HG02970 (cell line): ENCODE measurements at regions not wholly inside any gene's neighbourhood (a gene's known extent, or its start where the extent isn't known, plus 50 kb on each side); places are given as distances from the start of the nearest gene placed in this dataset.

Experiments used
- ATAC-seq: cut with Tn5 transposase; IDR thresholded peaks from one replicate; pipeline ENCODE4 v1.9.1; 2021; ENCODE audit warnings: mild to moderate bottlenecking, moderate library complexity, moderate number of reproducible peaks; ENCODE audit not compliant: unreplicated experiment, low FRiP score

- no peak for ATAC-seq
These were observed 255.6 kb downstream of the DCDC2C start for GRCh38 chr2:3958969-3959368.

DNA sequence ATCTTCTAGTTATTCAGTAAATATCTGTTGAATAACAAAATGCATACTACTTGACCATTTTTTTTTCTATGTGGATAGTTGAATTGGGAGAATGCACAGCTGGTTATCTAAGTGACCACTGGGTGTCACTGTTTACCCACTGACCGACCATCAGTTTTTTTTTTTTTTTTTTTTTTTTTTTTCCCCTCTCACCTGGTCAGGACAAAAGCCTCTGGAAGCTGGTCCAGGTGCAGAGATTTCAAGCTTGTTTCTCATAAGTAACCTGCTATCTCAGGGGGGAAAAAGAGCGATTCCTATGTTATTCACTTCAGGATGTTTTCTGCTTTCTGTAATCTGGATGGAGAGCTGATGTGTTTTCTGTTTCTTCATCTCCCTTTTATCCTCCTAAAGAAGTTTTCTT lies 256.0 kb downstream of the DCDC2C start:
- no peak for ATAC-seq

- no peak for ATAC-seq
These were observed 256.7 kb downstream of the DCDC2C start for GRCh38 chr2:3960106-3960505.

- no peak for ATAC-seq
These were observed 259.3 kb downstream of the DCDC2C start for GRCh38 chr2:3962719-3963118.

DNA sequence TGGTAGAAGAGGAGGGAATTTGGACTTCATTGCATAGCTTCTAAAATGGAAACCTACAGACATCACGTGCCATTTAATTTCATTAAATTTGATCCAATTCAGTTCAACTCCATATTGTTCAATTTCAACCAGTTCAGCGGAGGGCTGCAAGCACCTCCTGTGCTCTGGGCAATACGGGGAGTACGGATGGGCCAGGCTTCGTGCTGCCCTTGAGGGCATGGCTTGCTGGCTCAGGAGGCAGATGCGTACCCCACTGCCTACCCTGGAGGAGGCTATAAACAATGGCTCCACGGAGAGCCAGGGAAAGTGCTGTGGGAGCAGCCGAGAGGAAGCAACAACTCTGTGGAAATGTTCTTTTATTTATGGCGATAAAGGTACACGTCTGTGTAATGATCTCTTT lies 261.8 kb downstream of the DCDC2C start:
- ATAC-seq, result no peak

- no peak for ATAC-seq
These were observed 262.6 kb downstream of the DCDC2C start for GRCh38 chr2:3965953-3966352.

DNA sequence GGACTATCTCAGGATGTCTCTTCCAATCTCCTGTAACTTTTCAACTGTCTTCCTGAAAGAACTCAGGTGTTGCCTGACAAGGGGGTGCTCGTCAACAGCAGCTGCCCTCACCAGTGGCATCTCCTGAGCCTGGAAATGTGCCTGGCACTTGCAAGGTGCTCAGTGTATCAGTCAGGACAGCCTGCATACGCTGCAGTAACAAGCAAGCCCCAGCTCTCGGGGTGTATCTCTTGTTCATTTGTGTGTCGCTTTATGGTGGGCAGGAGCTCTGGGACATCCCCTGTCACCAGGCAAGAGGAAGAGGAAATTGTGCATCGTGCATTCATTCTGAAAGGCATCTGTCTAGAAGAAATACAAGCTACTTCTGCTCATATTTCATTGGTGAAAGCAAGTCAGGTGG lies 263.1 kb downstream of the DCDC2C start:
- ATAC-seq, result no peak

DNA sequence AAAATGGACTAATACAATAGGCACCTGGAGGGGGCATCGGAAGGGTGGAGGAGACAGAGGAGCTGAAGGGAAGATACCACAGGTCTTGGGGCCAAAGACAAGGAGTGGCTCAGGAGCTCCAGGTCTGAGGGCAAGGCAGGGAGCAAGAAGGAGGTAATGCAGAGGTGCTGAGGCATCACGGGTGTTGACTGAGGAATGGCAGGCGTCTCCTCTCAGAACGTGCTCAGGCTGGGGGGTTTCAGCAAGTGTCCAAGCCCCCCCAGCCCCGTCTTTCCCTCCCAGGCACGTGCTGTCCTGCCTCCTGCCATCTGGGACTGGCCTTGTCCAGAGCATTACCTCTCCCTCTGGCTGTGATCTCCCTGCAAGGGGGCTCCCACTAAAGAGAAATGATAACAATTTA lies 265.4 kb downstream of the DCDC2C start:
- ATAC-seq, result no peak

- no peak for ATAC-seq
These were observed 267.6 kb downstream of the DCDC2C start for GRCh38 chr2:3970791-3971651.

- ATAC-seq, result no peak
These were observed 268.3 kb downstream of the DCDC2C start for GRCh38 chr2:3971652-3972192.

GRCh38 chr2:3972377-3972776 lies 269.0 kb downstream of the DCDC2C start:
- ATAC-seq, result no peak

DNA sequence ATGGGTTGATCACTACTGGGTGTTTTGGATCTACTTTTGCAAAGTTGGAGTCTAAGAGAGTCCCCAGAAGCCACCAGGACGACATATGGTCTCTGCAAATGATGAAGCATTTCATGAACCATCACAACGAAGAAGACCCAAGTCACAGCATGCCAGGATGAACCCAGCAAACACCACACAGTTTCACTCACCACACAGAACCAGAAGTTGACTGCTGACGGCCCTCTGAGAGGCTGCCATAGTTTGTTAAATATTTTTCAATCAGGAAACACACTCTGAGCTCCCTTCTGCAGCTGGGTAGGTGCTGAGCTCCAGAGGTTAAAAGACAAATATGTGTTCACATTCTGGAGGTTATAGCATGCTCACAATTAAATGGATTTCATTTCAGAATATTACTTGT lies 271.4 kb downstream of the DCDC2C start:
- no peak for ATAC-seq

DNA sequence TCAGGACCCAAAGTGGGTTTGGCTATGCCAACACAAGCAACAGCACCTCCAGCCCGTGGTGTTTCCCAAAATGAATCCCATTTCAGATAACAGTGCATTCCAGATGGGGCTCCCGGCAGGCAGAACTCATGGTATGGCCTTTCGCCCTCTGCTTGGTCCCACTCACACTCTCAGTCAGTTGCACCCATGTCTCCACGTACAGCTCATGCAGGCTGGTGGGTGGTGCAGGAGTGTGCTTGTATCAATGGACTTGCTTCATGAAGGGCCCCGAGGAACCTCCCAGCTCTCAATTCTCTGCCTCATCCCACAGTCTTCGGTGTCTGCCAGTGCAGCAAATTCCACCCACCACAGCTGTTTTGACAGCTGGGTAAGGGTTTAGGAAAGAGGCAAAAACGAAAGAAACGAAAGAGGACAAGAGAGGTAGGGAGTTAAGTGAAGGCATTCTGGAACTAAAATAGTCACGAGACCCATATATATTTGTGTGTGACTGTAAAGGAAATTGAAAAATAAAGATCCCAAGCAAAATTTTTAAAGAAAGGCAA lies 278.1 kb downstream of the DCDC2C start:
- ATAC-seq, result no peak

DNA sequence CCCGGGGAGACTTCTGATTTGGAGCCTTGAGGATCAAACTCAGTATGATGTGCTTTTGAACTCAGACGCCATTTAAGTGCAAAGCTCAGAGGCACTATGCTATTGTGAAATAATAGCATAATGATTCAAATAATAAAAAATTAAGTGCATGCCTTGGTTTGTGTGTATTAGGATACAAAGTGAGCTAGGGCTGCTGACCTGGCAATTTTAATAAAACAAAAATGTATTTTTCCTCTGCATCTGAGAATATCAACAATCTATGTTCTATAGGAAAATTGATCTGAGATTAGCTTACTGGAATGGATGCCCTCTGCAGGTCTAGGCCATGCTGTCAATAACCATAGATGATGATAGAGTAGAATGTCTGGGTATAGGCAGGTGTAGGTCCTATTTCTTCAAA lies 278.8 kb downstream of the DCDC2C start:
- no peak for ATAC-seq

DNA sequence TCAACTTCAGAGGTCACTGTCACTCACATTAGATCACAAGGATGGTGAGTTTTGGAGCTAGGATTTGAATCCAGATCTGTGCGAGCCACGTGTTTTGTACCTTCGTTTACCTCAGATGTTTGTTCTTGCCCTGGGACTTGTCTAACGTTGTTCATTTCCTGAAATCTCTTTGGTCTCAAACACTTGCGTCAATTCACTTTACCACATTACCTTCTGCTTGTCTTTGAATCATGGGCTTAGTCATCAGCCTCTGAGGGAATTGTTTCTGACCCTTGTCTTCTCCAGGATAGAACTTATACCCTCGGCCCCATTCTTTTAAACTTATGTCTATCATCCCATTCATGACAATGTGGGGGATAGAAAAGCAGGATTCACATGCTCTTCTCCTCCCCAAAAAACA lies 282.7 kb downstream of the DCDC2C start:
- ATAC-seq, result no peak

DNA sequence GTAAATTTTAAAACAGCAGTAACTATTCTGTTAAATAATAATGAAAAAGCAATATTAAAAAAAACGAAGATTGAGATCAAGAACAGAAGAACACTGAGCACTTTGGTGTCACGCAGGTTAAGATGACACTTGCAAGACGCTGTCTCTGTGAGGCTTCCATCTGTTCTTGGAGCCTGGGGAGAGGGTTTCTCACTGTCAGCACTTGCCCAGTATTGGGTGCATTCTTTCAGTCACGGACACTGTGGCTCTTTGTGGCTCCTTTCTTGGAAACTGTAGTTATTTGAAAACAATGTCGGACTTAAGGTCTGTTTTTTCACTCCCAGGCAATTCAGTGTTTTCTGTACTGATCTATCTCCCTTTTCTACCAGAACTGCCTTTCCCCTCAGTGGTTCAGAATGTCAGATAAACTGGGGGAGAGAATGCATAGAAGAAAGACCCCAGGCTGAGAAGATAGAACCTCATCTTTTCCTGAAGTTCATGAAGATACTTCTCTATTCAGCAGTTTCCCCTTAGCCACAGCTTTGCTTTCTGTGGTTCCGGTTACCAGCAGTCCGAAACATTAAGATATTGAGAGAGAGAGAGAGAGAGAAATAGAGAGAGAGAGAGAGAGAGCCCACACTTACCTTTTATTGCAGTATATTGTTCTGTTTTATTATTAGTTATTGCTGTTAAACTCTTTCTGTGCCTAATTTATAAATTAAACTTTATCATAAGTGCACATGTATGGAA lies 283.3 kb downstream of the DCDC2C start:
- ATAC-seq, result no peak

DNA sequence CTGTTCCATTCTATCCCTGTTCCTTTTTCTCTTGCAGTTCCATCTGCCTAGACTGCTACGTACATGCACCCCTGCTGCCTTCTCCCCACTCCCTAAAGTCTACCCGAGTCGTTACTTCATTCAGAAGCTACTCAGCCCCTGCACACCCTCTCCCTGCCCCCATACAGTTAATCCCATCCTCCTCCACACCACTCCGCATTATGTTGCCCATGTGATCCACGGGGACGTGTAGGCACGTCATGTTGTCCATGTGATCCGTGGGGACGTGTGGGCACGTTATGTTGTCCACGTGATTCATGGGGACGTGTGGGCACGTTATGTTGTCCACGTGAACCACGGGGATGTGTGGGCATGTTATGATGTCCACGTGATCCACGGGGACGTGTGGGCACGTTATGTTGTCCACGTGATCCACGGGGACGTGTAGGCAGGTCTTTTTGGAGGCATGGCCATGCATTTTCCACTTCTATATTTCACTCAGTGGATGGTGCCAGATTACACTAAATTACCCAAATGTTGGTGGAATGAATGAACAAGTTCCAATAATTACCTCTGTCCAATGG lies 299.5 kb downstream of the DCDC2C start:
- ATAC-seq, result no peak

DNA sequence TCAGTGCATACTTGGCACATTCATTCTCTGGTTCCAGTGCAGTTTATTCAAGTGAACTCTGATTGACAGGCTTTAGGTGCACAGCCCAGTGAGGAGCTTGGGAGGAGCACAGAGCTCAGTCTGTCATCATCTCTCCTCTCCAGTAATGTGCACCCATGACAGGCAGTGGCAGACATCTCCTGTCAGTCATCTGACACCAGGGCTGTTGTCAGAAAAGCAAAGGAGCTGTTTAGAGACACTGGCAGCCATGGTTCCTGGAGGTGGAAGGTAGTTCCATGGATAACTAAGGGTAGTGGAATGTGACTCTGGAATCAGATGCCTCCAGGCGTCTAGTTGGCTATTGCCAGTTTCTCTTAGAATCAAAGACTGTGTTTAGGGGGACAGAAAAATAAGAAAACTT lies 308.8 kb downstream of the DCDC2C start:
- no peak for ATAC-seq

DNA sequence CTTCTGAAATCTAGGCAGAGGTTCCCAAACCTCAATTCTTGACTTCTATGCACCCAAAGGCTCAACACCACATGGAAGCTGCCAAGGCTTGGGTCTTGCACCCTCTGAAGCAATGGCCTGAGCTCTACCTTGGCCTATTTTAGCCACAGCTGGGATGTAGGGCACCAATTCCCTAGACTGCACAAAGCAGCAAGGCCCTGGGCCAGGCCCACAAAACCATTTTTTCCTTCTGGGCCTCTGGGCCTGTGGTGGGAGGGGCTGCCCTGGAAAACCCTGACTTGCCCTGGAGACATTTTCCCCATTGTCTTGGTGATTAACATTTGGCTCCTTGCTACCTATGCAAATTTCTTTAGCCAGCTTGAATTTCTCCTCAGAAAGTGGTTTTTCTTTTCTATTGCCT lies 315.2 kb downstream of the DCDC2C start:
- ATAC-seq, result no peak

- no peak for ATAC-seq
These were observed 316.8 kb downstream of the DCDC2C start for GRCh38 chr2:4020153-4020552.

GRCh38 chr2:4020649-4021048 lies 317.3 kb downstream of the DCDC2C start:
- ATAC-seq, result no peak
